ENCODE measurements at regions not wholly inside any gene's neighbourhood (a gene's known extent, or its start where the extent isn't known, plus 50 kb on each side); places are given as distances from the start of the nearest gene placed in this dataset.

DNA sequence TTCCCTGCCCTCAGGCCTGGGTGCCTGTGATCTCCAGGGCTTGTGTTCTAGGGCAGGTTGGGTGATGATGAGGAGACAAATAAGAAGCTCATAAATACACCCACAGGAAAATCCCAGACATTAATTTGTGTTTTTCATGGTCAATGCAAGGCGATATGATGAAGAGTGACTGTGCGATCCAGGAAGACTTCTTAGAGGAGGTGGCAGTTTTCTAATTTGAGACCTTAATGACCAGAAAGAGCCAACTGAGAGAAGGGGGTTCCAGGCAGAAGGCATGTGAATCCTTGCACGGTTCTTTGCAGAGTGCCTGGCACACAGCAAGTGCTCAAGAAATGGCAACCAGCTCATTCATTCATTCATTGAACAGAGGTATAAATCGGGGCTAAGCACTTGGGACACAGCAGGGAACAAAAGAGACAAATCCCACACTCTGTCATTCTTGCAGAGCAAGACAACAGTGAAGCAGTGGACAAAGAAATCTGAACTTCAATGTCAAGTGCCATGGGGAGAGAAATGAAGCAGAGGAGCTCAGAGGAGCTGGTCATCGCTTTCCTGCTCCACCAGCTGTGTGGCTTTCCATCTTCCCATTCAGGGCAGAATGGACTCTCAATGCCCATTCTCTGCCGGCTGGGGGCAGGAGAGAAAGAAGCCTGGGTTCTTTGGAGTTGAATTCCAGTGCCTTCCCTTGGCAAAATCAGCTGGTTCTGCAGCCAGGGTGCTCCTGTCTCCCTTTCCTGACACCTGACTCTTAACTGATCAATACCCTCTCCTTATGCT lies 128.3 kb downstream of the AACS start:
- DNase-seq: no peak

DNA sequence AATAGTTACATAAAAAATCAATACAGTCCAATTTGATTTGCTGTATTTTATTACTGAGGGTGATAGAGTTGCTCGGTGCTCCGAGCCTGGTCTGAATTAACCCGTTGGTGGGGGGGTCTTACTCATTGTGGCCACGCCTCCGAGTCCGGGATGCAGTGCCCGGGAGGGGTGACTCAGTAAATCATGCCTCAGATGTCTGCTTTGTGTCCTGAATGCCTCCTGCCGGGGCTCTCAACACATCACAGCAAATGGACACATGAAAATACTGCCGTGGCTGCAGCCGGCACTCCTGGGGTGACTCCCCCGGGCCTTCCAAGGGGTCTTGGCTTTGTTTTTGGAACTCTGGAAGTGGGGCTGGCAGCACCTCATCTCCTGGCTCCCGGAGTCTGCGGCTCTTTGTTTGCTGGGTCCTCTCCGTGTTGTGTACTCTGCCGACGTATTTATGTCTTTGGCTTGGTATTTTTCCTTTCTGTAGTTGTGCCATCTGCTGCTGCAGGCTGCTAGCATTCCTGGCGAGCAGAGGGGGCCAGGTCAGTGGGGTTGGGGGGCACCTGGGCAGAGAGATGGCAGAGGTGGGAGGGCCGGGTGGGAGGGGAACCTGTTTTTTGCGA lies 129.0 kb downstream of the AACS start:
- DNase-seq: no peak

DNA sequence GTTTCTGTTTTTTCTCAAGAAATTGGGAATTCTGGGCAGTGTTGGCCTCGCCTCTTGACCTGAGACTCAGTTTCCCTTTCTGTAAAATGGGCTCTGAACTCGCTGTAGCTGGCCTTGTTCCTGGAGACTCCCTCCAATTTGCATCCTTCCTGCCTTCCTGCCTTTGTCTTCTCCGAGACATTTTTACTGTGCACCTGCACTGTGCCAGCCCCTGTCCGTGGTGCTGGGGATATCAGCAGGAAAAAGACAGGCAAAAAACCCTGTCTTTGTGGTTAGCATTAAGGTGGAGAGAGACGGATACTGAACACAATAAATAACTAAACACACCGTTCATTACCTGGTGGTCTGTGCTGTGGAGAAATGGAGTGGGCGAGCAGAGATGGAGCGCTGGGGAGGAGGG lies 129.8 kb downstream of the AACS start:
- DNase-seq: no peak

DNA sequence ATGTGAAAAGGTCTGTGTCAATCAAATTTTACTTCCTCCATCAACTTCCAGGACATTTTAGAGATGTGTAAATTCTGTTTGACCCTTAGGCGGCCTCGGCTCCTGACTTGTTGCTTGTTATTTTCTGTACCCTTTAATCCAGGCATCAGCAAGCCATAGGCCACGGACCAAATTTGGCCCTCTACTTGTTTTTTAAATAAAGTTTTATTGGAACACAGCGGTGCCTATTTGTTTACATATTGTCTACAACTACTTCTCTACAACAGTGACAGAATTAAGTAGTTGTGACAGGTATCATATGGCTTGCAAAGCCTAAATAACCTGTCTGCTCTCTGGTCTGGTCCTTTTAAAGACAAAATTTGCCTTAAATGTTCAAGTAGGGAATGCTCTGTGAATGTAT lies 132.1 kb downstream of the AACS start:
- DNase-seq: no peak

DNA sequence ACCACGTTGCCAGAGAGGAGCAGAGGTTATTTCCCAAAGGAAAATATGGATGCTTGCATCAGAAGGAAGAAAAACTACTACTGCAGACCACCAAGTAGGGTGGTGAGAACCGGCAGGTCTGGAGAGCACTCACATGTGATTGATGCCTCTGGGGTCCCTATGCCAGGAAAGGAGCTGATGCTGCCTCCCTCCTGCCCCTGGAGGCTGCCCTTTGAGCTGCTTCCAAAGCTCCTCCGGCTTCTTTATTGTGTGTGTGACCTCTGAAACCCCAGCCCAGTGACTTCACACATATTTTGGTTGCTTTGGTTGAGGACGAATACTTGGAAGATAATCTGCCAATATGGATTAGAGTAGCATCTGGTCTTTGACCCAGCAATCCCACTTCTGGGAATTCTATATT lies 133.4 kb downstream of the AACS start:
- no peak for DNase-seq

DNA sequence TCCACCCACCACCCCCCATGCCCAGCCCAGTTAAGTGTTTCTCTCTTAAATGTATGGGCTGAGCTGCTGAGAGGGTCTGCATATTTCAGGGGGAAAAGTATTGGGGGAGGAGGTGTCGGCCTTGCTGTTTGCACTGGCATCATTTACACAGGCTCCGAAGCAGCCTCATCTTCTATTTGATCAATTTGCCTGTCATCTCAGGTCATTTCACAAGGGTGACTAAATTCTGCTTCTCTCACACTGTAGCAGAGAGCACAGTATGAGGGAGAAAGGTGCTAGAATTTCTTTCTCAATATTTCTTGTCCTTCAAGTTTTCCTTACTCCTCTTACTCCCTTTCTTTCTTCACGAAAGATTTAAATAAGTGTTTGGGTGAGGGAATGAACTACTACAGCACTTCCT lies 135.9 kb downstream of the AACS start:
- DNase-seq: no peak

DNA sequence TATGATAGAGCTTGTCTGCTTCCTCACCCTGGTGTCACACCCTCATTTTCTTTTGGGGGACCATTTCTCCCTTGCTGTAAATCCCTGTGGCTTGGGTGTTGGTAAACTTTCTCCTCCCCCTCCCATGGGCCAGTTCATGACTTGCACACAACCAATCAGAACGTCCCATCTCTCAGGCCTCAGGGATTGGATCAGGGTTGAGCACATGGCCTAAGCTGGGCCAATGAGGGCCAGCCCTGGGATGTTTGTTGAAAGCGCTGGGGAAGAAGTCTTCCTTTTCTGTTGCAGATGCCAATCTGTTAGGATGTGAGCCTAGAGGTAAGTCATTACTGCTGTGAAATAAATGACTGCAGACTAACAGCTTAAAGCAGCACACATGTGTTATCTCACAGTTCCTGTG lies 136.7 kb downstream of the AACS start:
- DNase-seq: no peak

DNA sequence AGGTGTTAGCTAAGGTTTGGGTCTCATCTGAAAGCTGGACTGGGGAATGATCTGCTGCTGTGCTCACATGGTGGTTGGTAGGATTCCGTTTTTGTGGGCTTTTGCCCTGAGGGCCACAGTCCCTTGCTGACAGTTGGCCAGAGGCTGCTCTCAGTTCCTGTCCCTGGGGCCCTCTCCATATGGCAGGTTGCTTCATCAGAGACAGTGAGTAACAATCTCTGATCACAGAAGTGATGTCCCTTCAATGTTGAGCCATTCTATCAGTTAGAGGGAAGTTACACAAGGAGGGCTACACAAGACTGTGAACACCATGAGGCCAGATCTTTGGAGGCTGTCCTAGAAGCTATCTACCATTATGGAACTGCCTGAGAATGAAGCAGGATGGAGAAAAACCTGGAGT lies 137.2 kb downstream of the AACS start:
- no peak for DNase-seq

DNA sequence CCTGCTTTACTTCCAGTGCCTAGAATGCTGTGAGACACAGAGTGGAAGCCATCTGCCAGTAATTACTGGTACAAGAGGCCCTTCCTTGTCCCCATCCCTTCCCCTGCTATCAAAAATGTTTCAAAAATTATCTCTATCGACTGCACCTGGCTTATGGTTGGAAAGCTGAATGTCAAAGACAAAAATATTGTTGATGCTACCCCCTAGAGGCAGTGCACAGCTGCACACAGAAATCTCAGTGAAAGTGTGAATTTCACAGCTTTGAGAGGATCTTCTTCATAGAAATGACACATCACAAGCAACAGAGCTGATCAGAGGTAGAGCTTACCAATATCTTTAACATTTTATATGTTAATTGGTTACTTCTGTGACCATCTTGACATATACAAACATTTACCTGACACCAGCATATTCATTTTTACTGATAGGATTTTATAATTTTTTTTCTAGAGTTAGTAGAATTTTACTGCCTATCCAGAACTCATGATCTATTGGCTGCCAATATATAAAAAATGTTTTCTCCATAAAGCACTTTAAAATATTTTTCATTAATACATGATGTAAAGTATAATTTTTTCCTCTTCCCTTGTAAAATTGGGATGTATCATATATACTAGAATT lies 138.0 kb downstream of the AACS start:
- no peak for DNase-seq

DNA sequence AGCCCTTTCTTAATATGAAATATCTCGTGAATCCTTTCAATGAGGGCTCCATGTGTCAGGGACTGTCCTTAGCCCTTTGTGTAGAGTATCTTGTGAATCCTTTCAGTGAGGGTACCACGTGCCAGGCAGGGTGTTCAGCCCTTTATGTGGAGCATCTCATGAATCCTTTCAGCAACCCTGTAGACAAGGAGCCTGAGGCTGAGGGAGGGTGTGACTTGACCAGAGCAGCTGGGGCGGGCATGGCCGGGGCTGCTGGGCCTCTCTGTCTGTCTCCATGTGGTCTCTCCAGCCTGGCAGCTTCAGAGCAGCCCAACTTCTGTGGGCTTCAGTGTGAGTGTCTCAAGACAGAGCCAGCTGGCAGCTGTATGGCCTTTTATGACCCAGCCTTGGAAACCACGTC lies 140.2 kb downstream of the AACS start:
- DNase-seq: no peak

DNA sequence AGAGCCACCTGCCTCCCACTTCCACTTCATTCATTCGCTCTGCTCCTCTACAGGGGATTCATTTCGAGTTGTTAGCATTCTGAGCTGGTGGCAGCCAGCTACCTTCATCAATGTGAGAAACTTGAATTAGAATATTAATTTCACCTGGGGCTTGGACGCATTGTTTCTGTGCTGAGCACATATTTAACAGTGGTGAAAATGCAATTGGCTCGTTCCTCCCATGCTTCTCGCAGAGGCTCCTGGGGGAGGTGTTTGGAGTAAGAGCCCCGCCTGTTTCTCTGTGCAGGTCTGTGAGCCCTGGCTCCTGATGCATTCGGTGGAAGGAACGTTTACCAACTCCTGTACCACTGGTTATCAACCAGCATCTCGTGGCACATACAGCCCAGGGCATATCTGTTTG lies 141.5 kb downstream of the AACS start:
- DNase-seq: no peak

DNA sequence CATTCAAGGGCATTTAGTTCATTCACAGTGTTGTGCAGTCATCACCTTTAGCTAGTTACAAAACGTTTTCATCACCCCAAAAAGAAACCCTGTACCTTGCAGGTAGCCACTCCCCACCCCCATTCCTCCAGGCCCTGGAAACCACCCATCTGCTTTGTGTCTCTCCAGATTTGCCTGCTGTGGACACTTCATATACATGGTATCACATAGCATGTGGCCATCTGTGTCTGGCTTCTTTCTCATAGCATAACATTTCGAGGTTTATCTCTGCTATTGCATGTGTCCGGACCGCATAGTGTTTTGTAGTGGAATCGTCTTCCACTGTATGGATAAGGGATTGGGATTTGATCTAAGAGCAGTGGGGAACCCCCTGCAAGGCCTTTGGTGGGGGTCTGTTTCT lies 143.1 kb downstream of the AACS start:
- DNase-seq: no peak

DNA sequence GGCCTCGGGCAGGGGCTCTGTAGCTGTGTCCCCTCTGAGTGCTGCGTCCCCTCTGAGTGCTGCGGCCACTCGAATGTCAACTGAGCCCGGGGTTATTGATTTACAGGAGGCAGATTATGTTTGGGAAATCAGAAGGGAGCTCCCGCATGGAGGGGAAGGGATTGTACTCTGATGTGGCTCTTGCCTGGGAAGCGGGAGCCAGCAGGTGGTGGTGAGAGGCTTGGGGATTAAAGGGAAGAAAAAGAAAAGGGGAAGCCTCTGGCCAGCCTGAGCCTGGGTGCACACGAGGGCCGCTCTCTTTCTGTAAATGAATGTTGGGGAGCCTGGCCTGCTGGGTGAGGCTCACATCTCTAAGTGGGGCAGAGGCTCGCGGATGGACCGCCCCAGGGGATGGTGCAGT lies 143.7 kb downstream of the AACS start:
- DNase-seq: no peak

DNA sequence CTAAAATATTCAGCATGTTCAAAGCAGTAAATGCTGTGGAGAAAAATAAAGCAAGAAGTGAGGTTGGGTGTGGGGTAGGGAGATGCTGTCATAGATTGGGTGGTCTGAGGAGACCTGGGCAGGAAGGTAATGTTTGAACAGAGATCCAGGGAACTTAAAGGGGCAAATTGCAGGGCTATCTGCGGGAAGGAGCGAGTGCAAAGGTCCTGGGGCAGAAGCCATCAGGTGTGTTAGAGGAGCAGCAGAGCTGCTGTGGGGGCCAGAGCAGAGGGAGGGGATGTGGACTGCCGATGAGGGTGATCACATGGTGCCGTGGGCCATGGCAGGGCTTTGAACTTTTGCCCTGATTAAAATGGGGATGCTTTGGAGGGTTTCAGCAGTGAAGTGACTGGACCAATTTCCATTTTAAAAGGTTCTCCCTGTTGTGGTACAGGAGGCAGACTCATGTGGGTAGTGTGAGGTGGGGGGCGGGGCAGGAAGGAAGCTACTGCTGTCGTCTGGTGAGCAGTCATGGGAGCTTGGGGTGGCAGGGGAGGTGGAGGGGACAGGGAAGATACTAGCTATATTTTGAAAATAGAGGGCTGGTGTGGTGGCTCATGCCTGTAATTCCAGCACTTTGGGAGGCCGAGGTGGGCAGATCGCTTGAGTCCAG lies 145.0 kb downstream of the AACS start:
- DNase-seq: no peak

DNA sequence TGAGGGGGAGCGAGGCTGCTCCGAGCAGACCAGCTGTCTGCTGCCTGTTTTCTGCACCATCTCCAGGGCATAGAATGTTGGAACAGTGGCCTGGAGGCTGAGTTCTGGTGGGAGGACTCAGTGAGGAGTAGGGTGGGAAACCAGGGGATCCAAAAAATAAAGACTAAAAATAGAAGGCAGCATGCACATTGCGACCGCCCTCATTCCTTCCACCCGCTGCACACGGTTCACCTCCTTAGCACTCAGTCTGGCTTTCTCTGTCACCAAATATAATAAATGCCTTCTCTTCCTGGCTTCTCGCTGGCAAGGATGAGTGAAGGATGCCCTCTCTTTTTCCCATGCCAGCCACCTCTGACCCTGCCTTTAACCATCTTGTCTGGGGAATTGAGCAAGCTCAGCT lies 146.2 kb downstream of the AACS start:
- no peak for DNase-seq

DNA sequence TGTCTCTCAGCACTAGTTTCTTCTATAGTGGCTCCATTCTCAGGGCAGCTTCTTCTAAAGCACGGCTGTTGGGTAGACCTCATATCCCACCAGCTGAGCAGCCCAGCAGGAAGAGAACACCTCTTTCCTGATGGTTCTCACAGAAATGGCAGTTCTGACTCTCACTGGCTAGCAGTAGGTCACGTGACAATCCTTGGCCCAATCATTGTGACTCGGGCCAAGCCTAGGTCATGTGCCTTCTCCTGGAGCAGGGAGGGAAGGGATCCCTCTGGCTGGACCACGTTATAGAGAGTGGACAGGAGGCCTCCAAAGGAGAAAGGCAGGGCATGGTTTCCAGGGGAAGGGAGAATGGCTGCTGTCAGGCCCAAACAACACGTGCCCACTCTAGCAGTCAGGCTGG lies 149.1 kb downstream of the AACS start:
- no peak for DNase-seq

DNA sequence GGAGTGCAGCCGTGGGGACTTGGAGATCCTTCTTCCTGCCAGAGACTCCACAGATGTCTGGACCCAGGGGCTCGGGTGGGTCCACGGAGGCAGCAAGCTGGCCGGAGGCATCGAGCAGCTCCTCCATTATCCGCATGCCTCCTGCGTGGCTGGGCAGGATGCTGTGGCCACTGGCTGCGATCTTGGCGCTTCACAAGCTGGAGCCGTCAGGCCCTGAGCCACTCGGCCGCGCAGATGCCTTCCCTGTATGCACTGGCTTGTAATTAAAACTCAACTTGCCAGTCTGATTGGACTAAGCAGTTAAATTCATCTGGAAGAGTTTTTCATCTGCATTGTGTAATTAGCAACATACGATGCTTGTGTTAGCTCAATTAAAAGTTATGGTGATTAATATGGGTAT lies 151.5 kb downstream of the AACS start:
- no peak for DNase-seq

DNA sequence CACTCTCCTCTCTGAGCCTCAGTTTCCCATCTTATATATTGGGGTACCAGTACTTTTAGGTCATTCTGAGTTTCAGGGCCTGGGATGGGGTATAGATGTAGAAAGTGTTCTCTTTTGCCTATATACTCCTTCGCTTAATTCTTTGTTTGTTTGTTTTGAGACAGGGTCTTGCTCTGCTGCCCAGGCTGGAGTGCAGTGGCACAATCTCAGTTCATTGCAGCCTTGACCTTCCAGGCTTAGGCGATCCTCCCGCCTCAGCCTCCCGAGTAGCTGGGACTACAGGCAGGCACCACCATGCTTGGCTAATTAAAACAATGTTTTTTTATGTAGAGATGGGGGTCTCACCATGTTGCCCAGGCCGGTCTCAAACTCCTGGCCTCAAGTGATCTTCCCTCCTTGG lies 152.1 kb downstream of the AACS start:
- no peak for DNase-seq

DNA sequence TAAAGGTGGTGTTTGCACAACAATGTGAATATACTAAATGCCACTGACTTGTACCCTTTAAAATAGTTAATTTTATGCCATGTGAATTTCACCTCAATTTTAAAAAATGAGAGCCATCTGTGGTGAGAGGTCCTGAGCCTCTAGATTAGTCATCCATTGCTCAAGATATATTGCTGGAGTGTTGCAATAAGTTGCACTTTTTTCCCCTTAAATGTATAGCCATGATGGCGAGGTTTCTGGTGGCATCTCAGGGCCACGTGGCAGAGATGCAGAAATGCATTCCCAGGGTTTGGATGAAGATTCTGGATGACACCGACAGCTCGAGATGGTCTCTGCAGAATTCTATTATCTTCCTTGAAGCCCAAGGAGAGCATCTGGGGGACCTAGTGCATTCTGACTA lies 153.7 kb downstream of the AACS start:
- DNase-seq: no peak

DNA sequence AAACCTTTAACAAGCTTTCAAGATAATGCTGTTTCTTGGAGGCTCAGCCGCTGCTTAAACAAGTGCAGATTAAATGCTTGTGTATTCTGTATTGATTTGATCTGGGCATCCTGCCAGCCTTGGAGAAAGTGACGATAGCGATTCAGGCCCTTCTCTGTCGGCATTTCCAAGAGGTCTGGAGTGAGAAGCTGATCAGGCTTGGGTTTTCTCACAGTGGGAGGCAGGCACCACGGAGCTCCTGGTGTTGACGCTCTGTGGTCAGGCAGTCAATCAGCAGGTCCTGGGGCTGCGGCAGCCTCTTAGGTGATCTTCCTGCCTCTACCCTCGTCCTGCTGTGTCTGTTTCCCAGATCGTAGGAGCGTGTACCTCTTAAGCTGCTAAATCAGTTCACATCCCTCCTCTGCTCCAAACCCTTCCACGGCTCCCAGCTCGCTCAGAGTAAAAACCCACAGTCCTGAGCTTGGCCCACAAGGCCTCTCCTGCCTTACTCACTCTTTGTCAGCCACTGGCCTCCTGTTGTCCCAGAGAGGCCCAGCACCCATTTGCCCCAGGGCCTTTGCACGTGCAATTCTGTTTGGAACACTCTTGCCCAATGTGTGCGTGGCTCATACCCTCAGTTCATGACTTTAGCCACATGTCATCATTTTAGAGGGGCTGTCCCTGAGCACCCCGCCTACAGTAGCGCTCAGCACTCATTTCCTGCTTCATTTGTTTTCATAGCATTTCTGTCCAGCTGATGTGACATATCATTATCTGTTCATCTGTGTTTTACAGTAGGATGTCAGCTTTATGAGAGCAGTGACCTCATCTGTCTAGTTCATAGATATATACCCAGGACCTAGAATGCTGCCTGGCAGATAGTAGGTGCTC lies 155.4 kb downstream of the AACS start:
- no peak for DNase-seq

DNA sequence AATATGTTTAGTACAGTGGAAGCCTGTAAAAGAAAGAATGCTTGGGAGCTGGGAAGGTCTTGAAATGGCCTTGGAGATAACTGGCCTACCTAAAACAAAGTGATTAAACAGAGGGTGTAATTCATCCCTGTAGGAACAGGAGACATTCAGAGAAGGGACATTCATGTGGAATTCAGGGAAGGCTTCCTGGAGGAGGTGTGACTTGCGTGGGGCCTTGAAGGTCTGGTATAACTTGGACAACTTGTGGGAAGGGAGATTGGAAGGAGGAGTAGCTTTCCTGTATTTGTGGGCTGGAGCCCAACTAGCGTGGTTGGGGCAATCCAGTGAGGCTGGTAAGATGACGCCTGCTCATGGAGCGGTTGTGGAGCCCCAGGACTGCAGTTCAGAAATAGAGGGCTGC lies 156.4 kb downstream of the AACS start:
- DNase-seq: no peak

DNA sequence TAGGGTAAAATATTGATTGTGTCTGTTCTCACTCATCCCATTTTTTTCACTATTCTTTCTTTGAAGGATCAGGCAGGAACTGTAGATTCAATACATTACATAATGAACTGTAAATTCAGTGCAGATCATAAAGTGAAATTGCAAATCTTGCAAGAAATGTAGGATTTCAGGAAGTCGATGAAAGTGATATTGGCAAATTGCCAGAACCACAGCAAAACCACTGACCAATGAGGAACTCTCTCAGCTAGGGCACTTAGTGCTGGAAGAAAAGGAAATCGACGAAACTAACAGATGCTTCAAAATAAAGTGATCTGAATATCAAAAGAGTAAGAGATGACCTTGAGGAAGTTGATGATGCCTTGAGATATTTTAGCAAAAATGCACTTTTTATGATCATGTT lies 157.6 kb downstream of the AACS start:
- DNase-seq: no peak

DNA sequence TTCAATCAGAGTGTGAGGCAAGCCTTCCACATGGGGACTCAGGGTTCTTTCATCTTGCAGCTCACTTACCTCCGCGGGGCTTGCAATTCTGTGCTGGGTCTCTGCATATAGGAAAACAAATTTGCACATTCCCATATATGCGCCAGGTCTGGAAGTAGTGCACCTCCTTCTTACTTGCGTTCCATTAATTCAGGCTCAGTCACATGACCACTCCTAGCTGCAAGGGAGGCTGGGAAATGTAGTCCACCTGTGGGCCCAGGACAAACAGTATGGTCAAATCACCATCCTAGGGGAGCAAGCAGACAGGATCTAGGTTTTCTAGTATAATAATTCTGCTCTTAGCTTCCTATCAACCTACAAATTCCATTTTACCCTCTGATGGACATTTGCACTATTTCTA lies 160.4 kb downstream of the AACS start:
- no peak for DNase-seq

Data from stimulated activated CD4-positive, alpha-beta T cell treated with anti-CD3 and anti-CD28 coated beads, Interleukin-2, amount 100 ng/mL, for 24 hours (primary cell).